HCT116 (cell line): ENCODE measurements at regions not wholly inside any gene's neighbourhood (a gene's known extent, or its start where the extent isn't known, plus 50 kb on each side); places are given as distances from the start of the nearest gene placed in this dataset.

ENCODE experiments used
- ATAC-seq: fragments of 200-7000 bp; cut with Tn5 transposase; 2 replicates; pipeline ENCODE4 v1.9.1; 2020; ENCODE audit warnings: mild to moderate bottlenecking, moderate library complexity
- BruUV-seq: library from RNA; stranded (reverse); fragments of 400-500 nt; replicated peaks from 2 replicates; lab custom pipeline; 2021; lab: Mats Ljungman, UMichigan
- CTCF ChIA-PET: fragments of 300-600 bp; sonication (Branson Sonifier 250); formaldehyde crosslinking; loops from one replicate; lab custom pipeline; 2021; ENCODE audit warnings: antibody characterized with exemption; lab: Charles Lee
- POLR2A ChIA-PET: fragments of 300-600, 350-600 bp; sonication (Branson Sonifier 250); formaldehyde crosslinking; loops from one replicate; lab custom pipeline; 2021; ENCODE audit warnings: antibody characterized with exemption; lab: Charles Lee
- RAD21 ChIA-PET, 2 experiments: fragments of 300-600 bp; sonication (Branson Sonifier 250); formaldehyde crosslinking; loops; one replicate each; lab custom pipeline; 2023; ENCODE audit warnings: low total read pairs in 2 of 2; ENCODE audit not compliant: uncharacterized antibody in 2 of 2, unreplicated experiment in 2 of 2, low non-redundant PET in 1 of 2; lab: Charles Lee
- DNase-seq: peaks from one replicate; pipeline ENCODE4 v3.0.0-alpha.2; 2010; ENCODE audit warnings: low read depth, low spot score
- H2AFZ ChIP-seq: fragments of 200-600 bp; shearing (Covaris generic), sonication (generic); 2 replicates; pipeline ENCODE4 v1.6.1; 2017; ENCODE audit warnings: low read depth, mixed run types, mixed read lengths, antibody characterized with exemption, low read length; ENCODE audit not compliant: poor library complexity, severe bottlenecking
- H3K27ac ChIP-seq: 2 replicates; pipeline ENCODE4 v1.5.1; 2012; ENCODE audit warnings: low read depth, low read length
- H3K27me3 ChIP-seq: fragments of 200-600 bp; sonication (generic); 2 replicates; pipeline ENCODE4 v1.6.1; 2016; ENCODE audit warnings: mixed run types, low read length, mixed read lengths; ENCODE audit not compliant: insufficient read depth
- H3K36me3 ChIP-seq, 2 experiments: fragments of 200-500 bp in 1 of 2; fragments of 200-600 bp in 1 of 2; sonication (Bioruptor generic) in 1 of 2; sonication (generic) in 1 of 2; 2 replicates each; pipeline versions ENCODE4 v1.5.1 to v1.6.1; 2014 to 2016; ENCODE audit warnings: low read length in 2 of 2, inconsistent platforms in 1 of 2, mixed read lengths in 1 of 2, mixed run types in 1 of 2; ENCODE audit not compliant: insufficient read depth in 2 of 2, control insufficient read depth in 1 of 2
- H3K4me1 ChIP-seq, 2 experiments: fragments of 200-600 bp in 1 of 2; sonication (generic) in 1 of 2; 2 replicates each; pipeline versions ENCODE4 v1.5.1 to v1.6.1; 2012 to 2017; ENCODE audit warnings: low read length in 2 of 2, inconsistent platforms in 1 of 2, mild to moderate bottlenecking in 1 of 2, mixed read lengths in 1 of 2, mixed run types in 1 of 2, moderate library complexity in 1 of 2; ENCODE audit not compliant: insufficient read depth in 2 of 2, control insufficient read depth in 1 of 2
- H3K4me2 ChIP-seq: fragments of 200-600 bp; sonication (generic); 2 replicates; pipeline ENCODE4 v1.6.1; 2017; ENCODE audit warnings: mixed run types, low read length, mixed read lengths
- H3K4me3 ChIP-seq, 2 experiments: fragments of 200-600 bp in 1 of 2; sonication (generic) in 1 of 2; replicated peaks in 1 of 2; 2 replicates each; pipeline ENCODE4 v1.5.1; 2011 to 2016; ENCODE audit warnings: low read length in 2 of 2, control low read depth in 1 of 2, low read depth in 1 of 2, mild to moderate bottlenecking in 1 of 2, mixed read lengths in 1 of 2, mixed run types in 1 of 2
- H3K79me2 ChIP-seq: fragments of 200-600 bp; sonication (generic); 2 replicates; pipeline ENCODE4 v1.6.1; 2017; ENCODE audit warnings: mild to moderate bottlenecking, mixed run types, low read length, moderate library complexity, mixed read lengths; ENCODE audit not compliant: insufficient read depth
- H3K9ac ChIP-seq: fragments of 200-600 bp; sonication (generic); 2 replicates; pipeline ENCODE4 v1.6.1; 2016; ENCODE audit warnings: low read length, mixed read lengths
- H3K9me2 ChIP-seq: fragments of 200-600 bp; sonication (generic), shearing (Covaris generic); 2 replicates; pipeline ENCODE4 v1.6.1; 2017; ENCODE audit warnings: mixed run types, mild to moderate bottlenecking, moderate library complexity; ENCODE audit not compliant: insufficient read depth
- H3K9me3 ChIP-seq, 2 experiments: fragments of 200-500 bp in 1 of 2; fragments of 200-600 bp in 1 of 2; sonication (Bioruptor generic) in 1 of 2; sonication (generic) in 1 of 2; 2 replicates each; pipeline ENCODE4 v1.6.1; 2014 to 2017; ENCODE audit warnings: low read length in 2 of 2, mixed read lengths in 2 of 2, inconsistent platforms in 1 of 2, low read depth in 1 of 2, mild to moderate bottlenecking in 1 of 2, mixed run types in 1 of 2, moderate library complexity in 1 of 2; ENCODE audit not compliant: control insufficient read depth in 1 of 2, insufficient read depth in 1 of 2
- H4K20me1 ChIP-seq: fragments of 200-600 bp; sonication (generic), shearing (Covaris generic); 2 replicates; pipeline ENCODE4 v1.6.1; 2017; ENCODE audit warnings: mixed run types, mild to moderate bottlenecking, moderate library complexity; ENCODE audit not compliant: insufficient read depth
- CBX3 ChIP-seq: IDR thresholded peaks from 2 replicates; pipeline ENCODE4 v1.6.1; 2012; ENCODE audit warnings: low read depth
- CEBPB ChIP-seq: IDR thresholded peaks from 2 replicates; pipeline ENCODE4 v1.6.1; 2012; ENCODE audit warnings: low read depth
- ELF1 ChIP-seq: IDR thresholded peaks from 2 replicates; pipeline ENCODE4 v1.6.1; 2012; ENCODE audit warnings: low read depth, borderline replicate concordance
- EZH2phosphoT487 ChIP-seq: fragments of 200-600 bp; IDR thresholded peaks from 2 replicates; pipeline ENCODE4 v1.6.1; 2018; ENCODE audit warnings: antibody characterized with exemption, borderline replicate concordance
- JUND ChIP-seq: IDR thresholded peaks from 2 replicates; pipeline ENCODE4 v1.6.1; 2012
- POLR2A ChIP-seq: IDR thresholded peaks from 2 replicates; pipeline ENCODE4 v1.7.0; 2011; ENCODE audit warnings: borderline replicate concordance; ENCODE audit not compliant: insufficient read depth, insufficient read length; ENCODE audit errors: extremely low read depth
- POLR2AphosphoS5 ChIP-seq: IDR thresholded peaks from 2 replicates; pipeline ENCODE4 v1.6.1; 2011; ENCODE audit warnings: mild to moderate bottlenecking, low read depth, low read length, moderate library complexity
- RAD21 ChIP-seq: IDR thresholded peaks from 2 replicates; pipeline ENCODE4 v1.6.1; 2012; ENCODE audit warnings: low read depth, mild to moderate bottlenecking
- SP1 ChIP-seq: IDR thresholded peaks from 2 replicates; pipeline ENCODE4 v1.6.1; 2012; ENCODE audit warnings: low read depth
- SRF ChIP-seq: IDR thresholded peaks from 2 replicates; pipeline ENCODE4 v1.6.1; 2012; ENCODE audit warnings: low read depth
- YY1 ChIP-seq: IDR thresholded peaks from 2 replicates; pipeline ENCODE4 v1.6.1; 2011; ENCODE audit warnings: low read length, low read depth, moderate library complexity, mild to moderate bottlenecking; ENCODE audit not compliant: insufficient replicate concordance; ENCODE audit errors: extremely low read depth
- ZNF274 ChIP-seq: fragments of 200-500 bp; sonication (Bioruptor generic); IDR thresholded peaks from 2 replicates; pipeline ENCODE4 v1.6.1; 2014; ENCODE audit warnings: mild to moderate bottlenecking, low read depth, low read length, inconsistent platforms
- intact Hi-C: fragments of 100-400 bp; cut with micrococcal nuclease; formaldehyde crosslinking; loops from 2 replicates; pipeline ENCODE4 v1.10.0; 2022
- TF ChIP-seq, protein P1 (sequence below), 3 experiments: fragments of 200-600 bp in 1 of 3; sonication (generic) in 1 of 3; IDR thresholded peaks in 2 of 3; conservative IDR thresholded peaks in 1 of 3; 2 replicates each; pipeline ENCODE4 v1.5.1; 2012 to 2017; ENCODE audit warnings: low read depth in 2 of 3, low read length in 2 of 3, antibody characterized with exemption in 1 of 3, borderline replicate concordance in 1 of 3, control low read depth in 1 of 3, mild to moderate bottlenecking in 1 of 3, mixed read lengths in 1 of 3, mixed run types in 1 of 3, moderate library complexity in 1 of 3; ENCODE audit not compliant: insufficient read depth in 1 of 3
- TF ChIP-seq, protein P2 (sequence below): IDR thresholded peaks from 2 replicates; pipeline ENCODE4 v1.6.1; 2011; ENCODE audit warnings: mild to moderate bottlenecking, low read length, moderate library complexity; ENCODE audit not compliant: insufficient replicate concordance; ENCODE audit errors: extremely low read depth
- TF ChIP-seq, protein P3 (sequence below): IDR thresholded peaks from 2 replicates; pipeline ENCODE4 v1.6.1; 2012

DNA sequence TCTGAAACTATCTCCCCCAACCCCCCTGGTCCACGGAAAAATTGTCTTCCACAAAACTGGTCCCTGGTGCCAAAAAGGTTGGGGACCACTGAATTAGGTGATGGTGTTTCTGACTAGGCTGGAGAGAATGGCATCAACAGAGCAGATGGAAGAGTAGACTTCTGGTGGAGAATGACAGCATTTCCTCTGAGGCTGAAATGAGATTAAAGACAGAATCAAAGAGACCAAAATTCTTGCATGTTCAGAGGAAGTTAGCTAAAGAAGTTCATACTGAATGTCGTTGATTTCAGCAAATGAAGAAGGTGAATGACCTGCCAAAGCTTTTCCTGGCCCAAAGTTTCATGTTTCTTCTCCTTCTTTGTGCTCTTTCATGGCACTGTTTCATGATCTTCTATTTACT lies 188.2 kb upstream of the RUNX1 start:
- Histone ChIP-seq H3K4me3 (no peak overlapping the region), H3K9me2 (no peaks in the 10 kb centered on the region), H3K79me2 (no peaks in the 10 kb centered on the region), H4K20me1 (no peaks in the 10 kb centered on the region), H3K4me2 (no peak overlapping the region), H3K9me3 (no peaks in the 10 kb centered on the region), H3K27ac (no peak overlapping the region), H3K27me3 (no peaks in the 10 kb centered on the region), H3K36me3 (no peaks in the 10 kb centered on the region), H3K9ac (no peak overlapping the region), H3K4me1 (peaks cover 11 to 15% of the 10 kb centered on the region in 2 experiments), H2AFZ (no peak overlapping the region)
- RAD21 ChIA-PET: no interaction called here
- TF ChIP-seq, protein P1, sequence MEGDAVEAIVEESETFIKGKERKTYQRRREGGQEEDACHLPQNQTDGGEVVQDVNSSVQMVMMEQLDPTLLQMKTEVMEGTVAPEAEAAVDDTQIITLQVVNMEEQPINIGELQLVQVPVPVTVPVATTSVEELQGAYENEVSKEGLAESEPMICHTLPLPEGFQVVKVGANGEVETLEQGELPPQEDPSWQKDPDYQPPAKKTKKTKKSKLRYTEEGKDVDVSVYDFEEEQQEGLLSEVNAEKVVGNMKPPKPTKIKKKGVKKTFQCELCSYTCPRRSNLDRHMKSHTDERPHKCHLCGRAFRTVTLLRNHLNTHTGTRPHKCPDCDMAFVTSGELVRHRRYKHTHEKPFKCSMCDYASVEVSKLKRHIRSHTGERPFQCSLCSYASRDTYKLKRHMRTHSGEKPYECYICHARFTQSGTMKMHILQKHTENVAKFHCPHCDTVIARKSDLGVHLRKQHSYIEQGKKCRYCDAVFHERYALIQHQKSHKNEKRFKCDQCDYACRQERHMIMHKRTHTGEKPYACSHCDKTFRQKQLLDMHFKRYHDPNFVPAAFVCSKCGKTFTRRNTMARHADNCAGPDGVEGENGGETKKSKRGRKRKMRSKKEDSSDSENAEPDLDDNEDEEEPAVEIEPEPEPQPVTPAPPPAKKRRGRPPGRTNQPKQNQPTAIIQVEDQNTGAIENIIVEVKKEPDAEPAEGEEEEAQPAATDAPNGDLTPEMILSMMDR (IDR thresholded peaks at IDR 0.05 in 2 of 3, conservative IDR thresholded peaks at IDR 0.05 in 1 of 3; ENCODE audit: borderline replicate concordance in 1 of 3, insufficient read depth in 1 of 3, low read depth in 2 of 3, low read length in 2 of 3): no peak
- TF ChIP-seq YY1 (no peak), POLR2AphosphoS5 (no peak), POLR2A (no peak), SRF (no peak), EZH2phosphoT487 (no peak), ELF1 (no peak), ZNF274 (no peak), CEBPB (no peak), JUND (no peak), CBX3 (no peak), RAD21 (no peak), SP1 (no peak)
- TF ChIP-seq, protein P2, sequence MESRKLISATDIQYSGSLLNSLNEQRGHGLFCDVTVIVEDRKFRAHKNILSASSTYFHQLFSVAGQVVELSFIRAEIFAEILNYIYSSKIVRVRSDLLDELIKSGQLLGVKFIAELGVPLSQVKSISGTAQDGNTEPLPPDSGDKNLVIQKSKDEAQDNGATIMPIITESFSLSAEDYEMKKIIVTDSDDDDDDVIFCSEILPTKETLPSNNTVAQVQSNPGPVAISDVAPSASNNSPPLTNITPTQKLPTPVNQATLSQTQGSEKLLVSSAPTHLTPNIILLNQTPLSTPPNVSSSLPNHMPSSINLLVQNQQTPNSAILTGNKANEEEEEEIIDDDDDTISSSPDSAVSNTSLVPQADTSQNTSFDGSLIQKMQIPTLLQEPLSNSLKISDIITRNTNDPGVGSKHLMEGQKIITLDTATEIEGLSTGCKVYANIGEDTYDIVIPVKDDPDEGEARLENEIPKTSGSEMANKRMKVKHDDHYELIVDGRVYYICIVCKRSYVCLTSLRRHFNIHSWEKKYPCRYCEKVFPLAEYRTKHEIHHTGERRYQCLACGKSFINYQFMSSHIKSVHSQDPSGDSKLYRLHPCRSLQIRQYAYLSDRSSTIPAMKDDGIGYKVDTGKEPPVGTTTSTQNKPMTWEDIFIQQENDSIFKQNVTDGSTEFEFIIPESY: no peak
- TF ChIP-seq, protein P3, sequence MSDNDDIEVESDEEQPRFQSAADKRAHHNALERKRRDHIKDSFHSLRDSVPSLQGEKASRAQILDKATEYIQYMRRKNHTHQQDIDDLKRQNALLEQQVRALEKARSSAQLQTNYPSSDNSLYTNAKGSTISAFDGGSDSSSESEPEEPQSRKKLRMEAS: no peak
- no peak for DNase-seq
- no TSS peak for BruUV-seq
- CTCF ChIA-PET: no interaction called here
- POLR2A ChIA-PET: no interaction called here
- ATAC-seq: no peak
- intact Hi-C loops: no loop called here
